ENCODE measurements at regions not wholly inside any gene's neighbourhood (a gene's known extent, or its start where the extent isn't known, plus 50 kb on each side); places are given as distances from the start of the nearest gene placed in this dataset.

DNA sequence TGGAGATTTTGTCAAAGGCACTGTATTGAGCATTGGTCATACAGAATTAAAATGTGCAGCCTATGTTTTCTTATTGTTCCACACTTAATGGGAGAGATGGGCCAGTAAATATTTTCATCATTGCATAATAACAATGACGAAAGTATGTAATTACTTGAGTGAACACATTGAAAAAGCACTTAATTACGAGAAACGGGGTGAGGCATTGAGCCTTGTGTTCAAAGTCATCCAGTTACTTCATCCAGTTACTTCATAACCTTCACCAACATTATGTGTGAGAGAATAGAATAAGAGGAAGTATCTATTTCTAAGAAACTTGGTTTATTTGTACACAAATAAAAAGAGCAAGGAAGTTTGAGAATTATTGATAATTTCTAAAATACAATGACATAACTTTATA is 1427.0 kb downstream of the ADGRL3 start:
- TF ChIP-seq, protein P1, sequence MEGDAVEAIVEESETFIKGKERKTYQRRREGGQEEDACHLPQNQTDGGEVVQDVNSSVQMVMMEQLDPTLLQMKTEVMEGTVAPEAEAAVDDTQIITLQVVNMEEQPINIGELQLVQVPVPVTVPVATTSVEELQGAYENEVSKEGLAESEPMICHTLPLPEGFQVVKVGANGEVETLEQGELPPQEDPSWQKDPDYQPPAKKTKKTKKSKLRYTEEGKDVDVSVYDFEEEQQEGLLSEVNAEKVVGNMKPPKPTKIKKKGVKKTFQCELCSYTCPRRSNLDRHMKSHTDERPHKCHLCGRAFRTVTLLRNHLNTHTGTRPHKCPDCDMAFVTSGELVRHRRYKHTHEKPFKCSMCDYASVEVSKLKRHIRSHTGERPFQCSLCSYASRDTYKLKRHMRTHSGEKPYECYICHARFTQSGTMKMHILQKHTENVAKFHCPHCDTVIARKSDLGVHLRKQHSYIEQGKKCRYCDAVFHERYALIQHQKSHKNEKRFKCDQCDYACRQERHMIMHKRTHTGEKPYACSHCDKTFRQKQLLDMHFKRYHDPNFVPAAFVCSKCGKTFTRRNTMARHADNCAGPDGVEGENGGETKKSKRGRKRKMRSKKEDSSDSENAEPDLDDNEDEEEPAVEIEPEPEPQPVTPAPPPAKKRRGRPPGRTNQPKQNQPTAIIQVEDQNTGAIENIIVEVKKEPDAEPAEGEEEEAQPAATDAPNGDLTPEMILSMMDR (conservative IDR thresholded peaks at IDR 0.05; ENCODE audit: low read length), result no peak
- no peak for TF ChIP-seq EZH2phosphoT487 (IDR thresholded peaks at IDR 0.05; ENCODE audit: borderline replicate concordance, low read depth, low read length)

All from OCI-LY7 (cell line).